Pulmonary artery endothelial cell (primary cell): ENCODE measurements at regions not wholly inside any gene's neighbourhood (a gene's known extent, or its start where the extent isn't known, plus 50 kb on each side); places are given as distances from the start of the nearest gene placed in this dataset.
"Not testable (repeated sequence)": the region's sequence is repeated elsewhere in the genome, so short reads cannot be mapped to it uniquely, and the experiment has no call there.

Experiments
- DNase-seq: peaks from one replicate; pipeline ENCODE4 v3.0.0-alpha.2; 2011; ENCODE audit warnings: low read depth, low spot score

DNA sequence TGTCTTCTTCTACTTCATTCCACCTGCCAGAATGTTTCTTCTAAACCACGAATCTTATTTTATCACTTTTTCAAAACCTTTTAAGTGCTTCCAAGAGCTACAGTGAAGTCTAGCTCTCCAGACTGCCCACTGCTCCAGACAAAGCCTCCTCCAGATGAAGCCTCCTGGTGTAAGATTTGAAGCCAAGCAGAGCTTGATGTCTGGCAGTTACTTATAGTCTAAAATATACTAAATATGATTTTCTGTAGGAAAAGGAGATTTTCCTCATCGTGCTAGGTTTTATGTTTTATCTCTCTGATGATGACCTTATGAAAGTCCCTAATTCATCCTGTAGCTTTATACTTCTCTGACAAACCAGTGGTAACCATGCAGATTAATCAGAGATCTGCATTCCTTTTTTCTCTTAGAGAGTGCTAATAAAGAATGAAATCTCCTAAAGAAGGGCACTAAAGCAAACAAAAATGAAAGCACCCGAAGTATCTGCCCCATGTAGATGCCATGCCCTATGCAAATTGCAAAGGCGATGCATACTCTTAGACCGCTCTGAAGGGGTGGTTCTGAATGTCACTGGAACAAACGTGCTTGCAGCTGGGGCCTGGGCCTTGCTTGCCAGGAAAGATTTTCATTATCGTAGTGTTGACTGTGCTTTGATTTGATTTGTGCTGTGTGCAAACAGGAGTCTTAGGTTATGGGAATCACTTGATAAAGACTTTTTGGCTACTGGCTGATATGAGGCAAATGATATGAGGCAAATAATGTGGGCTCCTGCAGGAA, 314.2 kb downstream of the PID1 start:
- DNase-seq: no peak

GRCh38 chr2:228949831-228950230, 321.3 kb downstream of the PID1 start:
- DNase-seq: no peak

GRCh38 chr2:228945710-228946109, 325.4 kb downstream of the PID1 start:
- DNase-seq: no peak

GRCh38 chr2:228942856-228943255, 328.2 kb downstream of the PID1 start:
- DNase-seq: no peak

DNA sequence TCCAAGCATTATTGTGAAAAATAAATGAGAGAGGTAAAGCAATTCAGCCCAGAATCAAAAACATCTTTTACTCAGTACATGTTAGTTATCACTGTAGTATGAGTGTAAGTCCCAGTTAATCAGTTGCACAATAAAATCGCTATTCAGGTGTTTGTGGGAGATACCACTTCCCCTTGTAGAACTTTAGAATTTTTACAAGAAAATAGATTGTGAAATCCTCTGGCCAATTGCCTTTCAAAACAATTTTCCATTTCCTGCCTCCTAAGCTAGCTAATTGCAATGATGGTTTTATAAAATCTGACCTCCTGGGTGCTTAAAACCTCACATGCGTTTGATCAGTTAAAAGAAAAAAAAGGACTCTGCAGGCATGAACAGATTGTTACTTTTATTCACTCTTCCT, 332.5 kb downstream of the PID1 start:
- DNase-seq: no peak

- no peak for DNase-seq
Measured at GRCh38 chr2:228927028-228928010, 343.8 kb downstream of the PID1 start.

GRCh38 chr2:228919808-228920207, 351.3 kb downstream of the PID1 start:
- no peak for DNase-seq

DNA sequence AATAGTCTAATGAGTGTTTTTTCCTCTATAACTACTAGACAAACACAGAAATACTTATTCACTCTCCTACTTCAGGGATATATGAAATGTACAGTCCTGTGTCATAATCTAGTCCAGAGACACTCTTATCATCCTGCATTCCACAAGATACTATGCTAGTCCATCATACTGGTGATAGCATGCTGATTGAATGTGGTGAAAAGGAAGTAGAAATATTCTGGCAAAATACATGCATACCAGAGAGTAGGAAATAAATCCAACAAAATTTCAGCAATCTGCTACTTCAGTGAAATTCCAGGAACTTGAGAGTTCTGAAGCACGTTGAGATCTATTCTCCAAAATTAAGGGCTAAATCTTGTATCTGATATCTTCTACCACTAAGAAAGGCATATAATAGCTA, 353.9 kb downstream of the PID1 start:
- DNase-seq: no peak

GRCh38 chr2:228916416-228917090, 354.5 kb downstream of the PID1 start:
- DNase-seq: no peak

- DNase-seq: no peak
Measured at GRCh38 chr2:228913176-228913575, 357.9 kb downstream of the PID1 start.

DNA sequence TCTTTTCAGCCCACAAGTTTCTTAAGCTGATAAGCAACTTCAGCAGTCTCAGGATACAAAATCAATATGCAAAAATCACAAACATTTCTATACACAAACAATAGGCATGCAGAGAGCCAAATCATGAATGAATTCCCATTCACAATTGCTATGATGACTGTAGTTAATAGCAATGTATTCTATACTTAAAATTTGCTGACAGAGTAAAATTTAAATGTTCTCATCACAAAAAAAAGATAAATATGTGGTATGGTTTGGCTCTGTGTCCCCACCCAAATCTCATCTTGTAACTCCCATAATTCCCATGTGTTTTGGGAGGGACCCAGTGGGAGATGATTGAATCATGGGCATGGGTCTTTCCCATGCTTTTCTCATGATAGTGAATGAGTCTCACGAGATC, 360.2 kb downstream of the PID1 start:
- not testable (repeated sequence) for DNase-seq

DNA sequence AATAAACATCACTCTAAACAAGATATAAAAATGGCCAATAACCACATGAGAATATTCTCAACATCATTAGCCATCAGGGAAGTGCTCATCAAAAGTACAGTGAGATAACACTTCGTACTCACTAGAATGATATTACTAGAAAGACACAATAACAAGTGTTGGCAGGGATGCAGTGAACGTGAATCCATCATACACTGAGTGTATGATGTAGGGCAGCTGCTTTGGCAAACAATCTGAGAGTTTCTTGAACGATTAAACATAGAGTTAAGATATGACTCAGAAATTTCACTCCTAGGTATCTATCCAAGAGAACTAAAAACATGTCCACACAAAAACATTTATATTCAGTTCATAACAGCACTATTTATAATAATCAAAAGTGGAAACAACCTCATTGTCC, 368.9 kb downstream of the PID1 start:
- no peak for DNase-seq

DNA sequence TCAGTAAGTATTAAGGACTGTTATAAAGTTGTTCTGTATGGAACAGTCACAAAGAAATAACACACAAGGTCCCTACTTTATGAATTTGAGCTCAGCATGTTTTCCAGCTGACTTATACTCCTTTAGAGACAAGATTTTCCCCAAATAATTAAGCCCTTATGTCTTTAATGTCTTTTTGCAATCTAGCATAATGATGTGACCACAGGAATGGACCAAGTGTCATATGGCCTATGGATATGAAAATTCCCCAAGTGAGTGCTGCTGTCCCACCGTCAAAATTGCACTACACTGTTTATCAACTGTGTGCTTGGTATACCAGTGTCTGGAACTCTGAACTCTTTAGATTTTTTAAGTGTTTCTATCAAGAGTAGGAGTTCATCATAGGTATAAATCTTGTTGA, 369.6 kb downstream of the PID1 start:
- no peak for DNase-seq

- no peak for DNase-seq
Measured at GRCh38 chr2:228878138-228878537, 392.9 kb downstream of the PID1 start.

DNA sequence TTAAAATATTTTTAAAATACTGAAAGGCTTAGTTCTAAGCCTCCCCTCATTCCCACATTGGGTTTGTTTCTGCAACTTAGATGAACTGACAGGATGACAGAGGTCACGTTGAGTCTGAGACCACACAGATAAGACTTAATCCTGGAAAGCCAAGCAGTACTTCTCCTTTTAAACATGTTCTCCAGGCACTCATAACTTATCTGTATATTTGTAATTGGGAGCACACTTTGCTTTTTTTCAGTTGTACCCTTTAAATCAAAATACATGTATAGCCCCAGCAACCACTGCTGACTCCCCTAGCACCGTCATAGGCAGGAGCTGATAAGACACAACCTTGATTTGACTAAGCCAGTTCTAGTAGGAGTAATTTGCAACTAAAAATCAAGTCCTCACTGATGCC, 394.8 kb downstream of the PID1 start:
- no peak for DNase-seq

GRCh38 chr2:228875152-228875900, 395.8 kb downstream of the PID1 start:
- no peak for DNase-seq

DNA sequence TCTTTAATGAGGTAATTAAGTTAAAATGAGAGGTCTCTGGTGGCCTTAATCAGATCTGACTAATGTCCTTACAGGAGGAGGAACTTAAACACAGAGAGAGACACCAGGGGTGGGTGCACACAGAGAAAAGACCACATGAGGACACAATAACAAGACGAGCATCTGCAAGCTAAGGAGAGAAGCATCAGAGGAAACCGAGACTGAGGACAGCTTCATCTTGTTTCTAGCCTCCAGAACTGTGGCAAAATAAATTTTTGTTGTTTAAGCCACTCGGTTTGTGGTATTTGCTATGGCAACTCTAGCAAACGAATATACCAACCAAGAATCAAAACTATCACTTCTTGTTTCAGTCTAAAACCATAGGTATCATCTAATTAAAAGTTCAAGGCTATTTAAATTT, 400.1 kb downstream of the PID1 start:
- no peak for DNase-seq

- DNase-seq: no peak
Measured at GRCh38 chr2:228869636-228870264, 401.3 kb downstream of the PID1 start.

DNA sequence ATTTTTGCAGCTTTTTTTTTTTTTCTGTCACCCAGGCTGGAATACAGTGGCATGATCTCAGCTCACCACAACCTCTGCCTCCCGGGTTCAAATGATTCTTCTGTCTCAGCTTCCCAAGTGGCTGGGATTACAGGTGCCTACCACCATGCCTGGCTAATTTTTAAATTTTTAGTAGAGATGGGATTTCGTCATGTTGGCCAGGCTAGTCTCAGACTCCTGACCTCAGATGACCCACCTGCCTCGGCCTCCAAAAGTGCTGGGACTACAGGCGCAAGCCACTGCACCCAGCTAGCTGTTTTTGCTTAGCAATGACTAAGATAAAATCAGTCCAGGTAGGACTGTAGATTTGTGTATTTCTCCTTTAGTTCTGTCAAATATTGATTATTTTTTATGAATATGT, 403.7 kb downstream of the PID1 start:
- DNase-seq: no peak

- no peak for DNase-seq
Measured at GRCh38 chr2:228866781-228867180, 404.3 kb downstream of the PID1 start.

- DNase-seq: no peak
Measured at GRCh38 chr2:228866044-228866443, 405.0 kb downstream of the PID1 start.
